Natural killer cell (primary cell): ENCODE measurements at regions not wholly inside any gene's neighbourhood (a gene's known extent, or its start where the extent isn't known, plus 50 kb on each side); places are given as distances from the start of the nearest gene placed in this dataset.

Experiments
- ATAC-seq, 3 donors: fragments of 150-1000 bp in 2 of 3; fragments of 200-7000 bp in 1 of 3; cut with Tn5 transposase; 1 replicate in 1 of 3; 2 replicates in 2 of 3; pipeline ENCODE4 v1.10.0; 2021; ENCODE audit warnings: mild to moderate bottlenecking in 2 of 3, moderate library complexity in 2 of 3
- DNase-seq, 2 donors: peaks; one replicate each; pipeline versions ENCODE4 v3.0.0 to v3.0.0-alpha.2; 2013 to 2021; ENCODE audit warnings: mixed read lengths in 1 of 2
- H3K27ac ChIP-seq: one replicate; pipeline ENCODE4 v1.5.1; 2013; ENCODE audit warnings: mild to moderate bottlenecking, low read length
- H3K27me3 ChIP-seq: one replicate; pipeline ENCODE4 v1.6.1; 2013; ENCODE audit warnings: low read length; ENCODE audit not compliant: control insufficient read depth, insufficient read depth
- H3K36me3 ChIP-seq: one replicate; pipeline ENCODE4 v1.6.1; 2013; ENCODE audit warnings: low read length; ENCODE audit not compliant: control insufficient read depth, insufficient read depth
- H3K4me1 ChIP-seq: one replicate; pipeline ENCODE4 v1.6.1; 2013; ENCODE audit warnings: low read length; ENCODE audit not compliant: control insufficient read depth, insufficient read depth
- H3K4me3 ChIP-seq: one replicate; pipeline ENCODE4 v1.5.1; 2013; ENCODE audit warnings: low read length
- H3K9me3 ChIP-seq: one replicate; pipeline ENCODE4 v1.6.1; 2013; ENCODE audit warnings: low read length; ENCODE audit not compliant: control insufficient read depth, insufficient read depth
- H3K27ac Mint-ChIP-seq, 2 donors: one replicate each; pipeline ENCODE4 v1.8.0; 2022; ENCODE audit warnings: mild to moderate bottlenecking in 2 of 2, mixed read lengths in 2 of 2, moderate library complexity in 1 of 2
- H3K27me3 Mint-ChIP-seq, 2 donors: one replicate each; pipeline ENCODE4 v1.8.0; 2022; ENCODE audit warnings: low read depth in 2 of 2, mixed read lengths in 2 of 2
- H3K36me3 Mint-ChIP-seq: one replicate; pipeline ENCODE4 v1.8.0; 2022; ENCODE audit warnings: mixed read lengths
- H3K4me1 Mint-ChIP-seq, 2 donors: one replicate each; pipeline ENCODE4 v1.8.0; 2022; ENCODE audit warnings: mixed read lengths in 2 of 2
- H3K4me3 Mint-ChIP-seq: one replicate; pipeline ENCODE4 v1.8.0; 2022; ENCODE audit warnings: mild to moderate bottlenecking, moderate library complexity, mixed read lengths
- H3K9me3 Mint-ChIP-seq, 2 donors: one replicate each; pipeline ENCODE4 v1.8.0; 2022; ENCODE audit warnings: mixed read lengths in 2 of 2
- CTCF ChIP-seq: fragments of 200-600 bp; IDR thresholded peaks from one replicate; pipeline ENCODE4 v1.8.0; 2022; ENCODE audit warnings: antibody characterized with exemption
- WGBS: methylation state at CpG from one replicate; pipeline ENCODE4 v1.1.7; 2013; ENCODE audit warnings: missing lambda C conversion rate; ENCODE audit not compliant: insufficient coverage; 5-methylcytosine and 5-hydroxymethylcytosine counted together
- intact Hi-C: fragments of 100-400 bp; cut with micrococcal nuclease; formaldehyde crosslinking; loops from one replicate; pipeline ENCODE4 v1.14.2; 2022

- Mint-ChIP-seq H3K36me3 (no peaks in the 10 kb centered on the region), H3K4me3 (no peak overlapping the region)
- intact Hi-C loops = no loop called here
Measured at GRCh38 chr18:1006965-1007364, 102.3 kb downstream of the ADCYAP1 start.

GRCh38 chr18:1011349-1011748, 106.7 kb downstream of the ADCYAP1 start:
- TF ChIP-seq CTCF = no peak
- no peak for DNase-seq
- no peaks in the 10 kb centered on the region for H3K4me1 ChIP-seq
- no peak overlapping the region for H3K27ac Mint-ChIP-seq
- no peak for ATAC-seq
- H3K9me3 ChIP-seq = no peaks in the 10 kb centered on the region
- intact Hi-C loops = no loop called here
- no peaks in the 10 kb centered on the region for H3K36me3 ChIP-seq
- H3K27me3 Mint-ChIP-seq = no peaks in the 10 kb centered on the region
- no peaks in the 10 kb centered on the region for H3K27me3 ChIP-seq
- no peak overlapping the region for H3K4me3 Mint-ChIP-seq
- no peaks in the 10 kb centered on the region for H3K4me1 Mint-ChIP-seq
- no peaks in the 10 kb centered on the region for H3K36me3 Mint-ChIP-seq
- no peaks in the 10 kb centered on the region for H3K9me3 Mint-ChIP-seq
- no peak overlapping the region for H3K27ac ChIP-seq
- whole genome bisulfite sequencing = 67% methylated on average over 3 of the region's 3 CpGs
- no peak overlapping the region for H3K4me3 ChIP-seq

More at GRCh38 chr18:1006965-1007364, 102.3 kb downstream of the ADCYAP1 start:
- Histone ChIP-seq H3K4me1 (no peaks in the 10 kb centered on the region), H3K9me3 (no peaks in the 10 kb centered on the region), H3K4me3 (no peak overlapping the region), H3K27me3 (no peaks in the 10 kb centered on the region), H3K27ac (no peak overlapping the region), H3K36me3 (no peaks in the 10 kb centered on the region)
- Mint-ChIP-seq H3K27me3 (peaks cover 0 to 2% of the 10 kb centered on the region in 2 donors), H3K27ac (no peak overlapping the region), H3K9me3 (peaks cover 4 to 7% of the 10 kb centered on the region in 2 donors), H3K4me1 (no peaks in the 10 kb centered on the region)
- ATAC-seq (no peak), DNase-seq (no peak)
- TF ChIP-seq CTCF = no peak
- 90% methylated on average over 6 of the region's 6 CpGs for WGBS

- Histone ChIP-seq H3K4me1 (no peaks in the 10 kb centered on the region), H3K27me3 (no peaks in the 10 kb centered on the region), H3K36me3 (no peaks in the 10 kb centered on the region), H3K27ac (no peak overlapping the region), H3K4me3 (no peak overlapping the region), H3K9me3 (no peaks in the 10 kb centered on the region)
- no peak for TF ChIP-seq CTCF
- DNase-seq = no peak
- no peaks in the 10 kb centered on the region for H3K27me3 Mint-ChIP-seq
- 88% methylated on average over 1 of the region's 1 CpG for WGBS
- H3K4me1 Mint-ChIP-seq = no peaks in the 10 kb centered on the region
- ATAC-seq = no peak
- intact Hi-C loops = no loop called here
- no peak overlapping the region for H3K27ac Mint-ChIP-seq
- H3K36me3 Mint-ChIP-seq = no peaks in the 10 kb centered on the region
- no peaks in the 10 kb centered on the region for H3K9me3 Mint-ChIP-seq
- H3K4me3 Mint-ChIP-seq = no peak overlapping the region
Measured at GRCh38 chr18:1012775-1013174, 108.1 kb downstream of the ADCYAP1 start.

GRCh38 chr18:1013951-1014350, 109.3 kb downstream of the ADCYAP1 start:
- DNase-seq = no peak
- Histone ChIP-seq H3K27me3 (no peaks in the 10 kb centered on the region), H3K4me3 (no peak overlapping the region), H3K9me3 (no peaks in the 10 kb centered on the region), H3K4me1 (no peaks in the 10 kb centered on the region), H3K36me3 (no peaks in the 10 kb centered on the region), H3K27ac (no peak overlapping the region)
- Mint-ChIP-seq H3K4me3 (no peak overlapping the region), H3K4me1 (no peaks in the 10 kb centered on the region), H3K9me3 (no peaks in the 10 kb centered on the region), H3K27me3 (no peaks in the 10 kb centered on the region), H3K36me3 (no peaks in the 10 kb centered on the region), H3K27ac (no peak overlapping the region)
- no peak for TF ChIP-seq CTCF
- ATAC-seq = no peak
- intact Hi-C loops = no loop called here
- WGBS = 64% methylated on average over 1 of the region's 1 CpG
